Activated T-helper 17 cell treated with anti-CD3 and anti-CD28 coated beads, Interleukin-2, amount 50 U/mL, for 72 hours (primary cell): ENCODE measurements at regions not wholly inside any gene's neighbourhood (a gene's known extent, or its start where the extent isn't known, plus 50 kb on each side); places are given as distances from the start of the nearest gene placed in this dataset.
A peak's percentile ranks its signal among the peaks of the same experiment; 100 is the strongest.
"Not testable (repeated sequence)": the region's sequence is repeated elsewhere in the genome, so short reads cannot be mapped to it uniquely, and the experiment has no call there.

ENCODE experiments used
- ATAC-seq: fragments of 150-1000 bp; cut with Tn5 transposase; replicated peaks from 2 replicates; pipeline ENCODE4 v1.10.0; 2021; ENCODE audit warnings: mild to moderate bottlenecking, moderate library complexity
- H3K27ac Mint-ChIP-seq: one replicate; pipeline ENCODE4 v1.8.0; 2022; ENCODE audit warnings: mixed read lengths
- H3K27me3 Mint-ChIP-seq: one replicate; pipeline ENCODE4 v1.8.0; 2022; ENCODE audit warnings: mixed read lengths
- H3K36me3 Mint-ChIP-seq: one replicate; pipeline ENCODE4 v1.8.0; 2022; ENCODE audit warnings: low read depth, mild to moderate bottlenecking, mixed read lengths
- H3K4me1 Mint-ChIP-seq: one replicate; pipeline ENCODE4 v1.8.0; 2022; ENCODE audit warnings: mixed read lengths
- H3K4me3 Mint-ChIP-seq: one replicate; pipeline ENCODE4 v1.8.0; 2022; ENCODE audit warnings: mild to moderate bottlenecking, mixed read lengths
- H3K9me3 Mint-ChIP-seq: one replicate; pipeline ENCODE4 v1.8.0; 2022; ENCODE audit warnings: mixed read lengths

- Mint-ChIP-seq H3K27me3 (peaks cover 23% of the 10 kb centered on the region), H3K4me1 (no peaks in the 10 kb centered on the region), H3K9me3 (no peaks in the 10 kb centered on the region), H3K27ac (no peak overlapping the region), H3K4me3 (no peak overlapping the region), H3K36me3 (no peaks in the 10 kb centered on the region)
- no peak for ATAC-seq
These were observed 61.5 kb downstream of the PRSS23 start for GRCh38 chr11:86861810-86862209.

DNA sequence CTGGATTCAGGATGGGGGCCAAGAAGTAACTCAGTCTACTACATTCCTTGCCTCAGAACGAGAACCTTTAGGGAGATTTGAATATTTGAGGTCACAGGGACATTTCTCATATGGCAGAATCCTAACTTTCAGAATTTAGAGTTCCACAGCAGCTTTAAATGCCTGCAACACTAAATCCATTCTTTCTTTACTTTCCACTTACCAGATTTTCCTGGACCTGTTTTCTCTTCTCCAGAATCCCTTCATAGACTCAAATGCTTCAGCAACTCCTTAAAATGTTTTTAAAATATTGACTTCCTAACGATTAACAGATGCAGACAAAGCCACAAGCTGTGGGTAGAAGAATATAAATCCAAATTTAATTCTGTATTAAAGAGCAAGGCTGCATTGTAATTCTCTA is 63.1 kb downstream of the PRSS23 start:
- Mint-ChIP-seq H3K9me3 (no peaks in the 10 kb centered on the region), H3K27me3 (peaks cover 19% of the 10 kb centered on the region), H3K4me3 (no peak overlapping the region), H3K36me3 (no peaks in the 10 kb centered on the region), H3K27ac (no peak overlapping the region), H3K4me1 (no peaks in the 10 kb centered on the region)
- ATAC-seq: no peak

DNA sequence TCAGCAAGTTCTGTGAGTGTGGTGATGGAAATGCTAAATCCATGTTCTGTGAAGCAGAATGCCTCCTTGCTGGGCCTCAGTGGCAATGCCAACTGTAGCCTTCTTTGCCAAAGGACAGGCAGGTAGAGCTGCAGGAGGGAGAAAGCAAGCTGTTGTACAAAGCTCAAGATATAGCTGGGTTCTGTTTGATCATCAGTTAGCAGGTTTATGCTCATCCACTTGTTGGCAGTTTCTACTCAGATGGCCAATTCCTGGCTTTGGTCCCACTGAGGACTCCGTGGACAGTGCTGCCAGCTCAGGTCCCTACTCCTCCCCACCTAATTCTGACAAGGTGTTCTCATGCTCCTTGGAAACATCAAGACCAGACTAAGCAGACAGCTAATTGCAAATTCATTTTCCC is 65.1 kb downstream of the PRSS23 start:
- Mint-ChIP-seq H3K9me3 (no peaks in the 10 kb centered on the region), H3K27ac (no peak overlapping the region), H3K4me1 (no peaks in the 10 kb centered on the region), H3K36me3 (no peaks in the 10 kb centered on the region), H3K27me3 (peaks cover 3% of the 10 kb centered on the region), H3K4me3 (no peak overlapping the region)
- no peak for ATAC-seq

GRCh38 chr11:86869531-86869930 is 69.2 kb downstream of the PRSS23 start:
- no peaks in the 10 kb centered on the region for H3K4me1 Mint-ChIP-seq
- H3K9me3 Mint-ChIP-seq: no peaks in the 10 kb centered on the region
- H3K36me3 Mint-ChIP-seq: no peaks in the 10 kb centered on the region
- H3K27ac Mint-ChIP-seq: no peak overlapping the region
- H3K27me3 Mint-ChIP-seq: no peaks in the 10 kb centered on the region
- H3K4me3 Mint-ChIP-seq: no peak overlapping the region
- no peak for ATAC-seq

DNA sequence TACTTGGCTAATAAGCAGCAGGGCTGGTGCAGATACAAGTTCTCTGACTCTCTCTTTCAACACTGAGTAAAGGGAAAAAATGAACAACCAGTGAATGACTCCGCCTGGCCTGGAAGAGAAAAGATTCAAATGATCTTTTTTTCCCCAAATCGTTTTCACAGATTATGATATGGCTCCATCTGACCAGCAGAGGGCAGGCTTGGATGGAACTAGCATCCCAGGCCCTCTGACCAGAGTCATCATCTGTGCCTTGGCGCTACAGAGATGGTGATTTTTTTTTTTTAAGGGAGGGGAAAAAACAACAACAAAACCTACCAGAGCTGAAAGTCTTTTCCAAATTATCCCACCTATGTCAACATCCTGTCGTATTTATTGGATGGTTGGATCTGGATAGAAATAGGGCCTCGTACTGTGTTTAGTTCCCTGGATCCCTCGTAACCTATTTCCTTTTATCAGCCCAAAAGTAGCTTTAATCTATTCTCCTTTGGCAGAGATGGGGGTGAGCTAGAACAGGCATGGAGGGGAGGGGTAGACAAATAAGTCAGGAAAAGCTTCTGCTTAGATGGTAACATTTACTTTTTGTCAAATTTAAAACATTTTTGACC is 69.7 kb downstream of the PRSS23 start:
- no peaks in the 10 kb centered on the region for H3K9me3 Mint-ChIP-seq
- no peaks in the 10 kb centered on the region for H3K36me3 Mint-ChIP-seq
- ATAC-seq: peak; percentile 64
- H3K27me3 Mint-ChIP-seq: no peaks in the 10 kb centered on the region
- no peak overlapping the region for H3K27ac Mint-ChIP-seq
- H3K4me3 Mint-ChIP-seq: no peak overlapping the region
- H3K4me1 Mint-ChIP-seq: no peaks in the 10 kb centered on the region

GRCh38 chr11:86873573-86874083 is 73.3 kb downstream of the PRSS23 start:
- Mint-ChIP-seq H3K36me3 (no peaks in the 10 kb centered on the region), H3K4me1 (no peaks in the 10 kb centered on the region), H3K27me3 (no peaks in the 10 kb centered on the region), H3K27ac (no peak overlapping the region), H3K9me3 (no peaks in the 10 kb centered on the region), H3K4me3 (no peak overlapping the region)
- no peak for ATAC-seq

DNA sequence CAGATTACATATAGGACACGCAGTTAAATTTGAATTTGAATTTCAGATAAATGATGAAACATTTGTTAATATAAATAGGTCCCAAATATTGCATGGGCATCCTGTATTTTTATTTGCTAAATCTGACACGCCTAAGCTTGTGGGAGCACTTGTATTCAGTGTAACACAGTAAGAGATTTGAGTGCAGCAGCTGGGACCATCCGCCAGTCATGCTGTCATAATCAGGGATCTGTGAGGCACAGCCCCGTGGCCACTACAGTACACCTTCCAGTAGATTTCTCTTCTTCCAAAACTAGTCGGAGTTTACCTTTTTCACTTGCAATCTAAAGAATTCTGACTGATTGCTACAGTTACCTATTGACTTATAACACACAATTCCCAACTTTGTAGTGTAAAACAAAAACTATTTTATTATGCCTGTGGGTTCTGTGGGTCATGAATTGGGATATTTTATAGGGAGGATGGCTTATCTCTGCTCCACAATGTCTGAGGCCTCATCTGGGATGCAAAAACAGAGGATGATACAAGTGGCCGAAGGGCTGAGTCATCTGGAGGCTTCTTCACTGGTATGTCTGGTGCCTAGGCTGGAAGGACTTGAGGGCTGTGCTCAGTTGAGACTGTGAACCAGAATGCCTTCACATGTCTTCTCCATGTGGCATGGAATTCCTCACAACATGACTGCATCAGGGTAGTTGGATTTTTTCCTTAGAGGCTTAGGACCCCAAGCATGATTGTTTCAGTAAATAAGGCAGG is 74.1 kb downstream of the PRSS23 start:
- Mint-ChIP-seq H3K9me3 (no peaks in the 10 kb centered on the region), H3K36me3 (no peaks in the 10 kb centered on the region), H3K27me3 (no peaks in the 10 kb centered on the region), H3K4me1 (no peaks in the 10 kb centered on the region), H3K4me3 (no peak overlapping the region), H3K27ac (no peak overlapping the region)
- no peak for ATAC-seq

- H3K27ac Mint-ChIP-seq: no peak overlapping the region
- no peaks in the 10 kb centered on the region for H3K27me3 Mint-ChIP-seq
- no peaks in the 10 kb centered on the region for H3K36me3 Mint-ChIP-seq
- ATAC-seq: no peak
- H3K9me3 Mint-ChIP-seq: no peaks in the 10 kb centered on the region
- H3K4me1 Mint-ChIP-seq: no peaks in the 10 kb centered on the region
- no peak overlapping the region for H3K4me3 Mint-ChIP-seq
These were observed 76.4 kb downstream of the PRSS23 start for GRCh38 chr11:86876716-86877234.

GRCh38 chr11:86877503-86877902 is 77.2 kb downstream of the PRSS23 start:
- no peaks in the 10 kb centered on the region for H3K4me1 Mint-ChIP-seq
- H3K27ac Mint-ChIP-seq: no peak overlapping the region
- ATAC-seq: no peak
- no peak overlapping the region for H3K4me3 Mint-ChIP-seq
- H3K27me3 Mint-ChIP-seq: no peaks in the 10 kb centered on the region
- no peaks in the 10 kb centered on the region for H3K36me3 Mint-ChIP-seq
- no peaks in the 10 kb centered on the region for H3K9me3 Mint-ChIP-seq

GRCh38 chr11:86879241-86879640 is 76.0 kb downstream of the FZD4 start:
- not testable (repeated sequence) for H3K27ac Mint-ChIP-seq, H3K9me3 Mint-ChIP-seq, H3K4me3 Mint-ChIP-seq, H3K27me3 Mint-ChIP-seq, H3K36me3 Mint-ChIP-seq, ATAC-seq, H3K4me1 Mint-ChIP-seq

- Mint-ChIP-seq H3K4me1 (no peaks in the 10 kb centered on the region), H3K27me3 (peaks cover 17% of the 10 kb centered on the region), H3K36me3 (no peaks in the 10 kb centered on the region), H3K4me3 (no peak overlapping the region), H3K27ac (no peak overlapping the region), H3K9me3 (no peaks in the 10 kb centered on the region)
- ATAC-seq: no peak
These were observed 69.9 kb downstream of the FZD4 start for GRCh38 chr11:86885311-86885710.

DNA sequence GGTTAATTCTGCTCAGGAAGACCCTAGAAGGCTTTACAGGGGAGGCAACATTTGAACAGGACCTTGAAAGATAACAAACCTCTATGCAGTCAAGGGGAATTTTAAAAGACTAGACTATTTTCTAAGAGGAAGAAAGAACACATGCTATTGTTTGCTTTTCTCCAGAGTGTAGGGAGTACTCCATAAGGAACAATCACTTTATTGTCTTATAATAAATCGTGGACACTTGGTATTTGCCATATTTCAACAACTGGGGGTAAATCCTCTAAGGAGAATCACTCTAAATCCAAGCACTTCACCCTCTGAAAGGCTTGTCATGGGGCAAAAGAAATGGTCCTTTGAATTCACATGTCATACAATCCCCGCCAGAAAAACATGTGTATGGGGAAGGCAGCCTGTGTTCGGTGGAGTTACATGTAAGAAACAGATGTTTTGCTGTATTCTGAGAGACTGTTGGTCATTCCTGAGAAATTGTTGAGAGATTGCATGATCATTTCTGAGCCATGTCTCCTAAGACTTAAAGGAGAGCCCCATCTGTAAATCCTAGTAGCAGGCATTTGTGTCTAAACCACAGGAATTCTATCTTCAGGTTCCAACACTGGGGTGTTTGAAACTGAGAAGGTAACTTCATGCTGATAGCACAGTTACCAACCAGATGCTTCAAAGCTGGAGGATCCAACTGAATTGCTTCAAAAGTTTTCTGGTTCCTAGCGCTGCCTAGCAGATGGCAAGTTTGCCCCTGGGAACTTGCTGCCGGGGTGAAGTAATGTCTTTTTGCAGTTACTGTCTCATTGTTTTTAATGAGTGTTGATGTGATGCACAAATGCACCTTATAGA is 66.8 kb downstream of the FZD4 start:
- no peaks in the 10 kb centered on the region for H3K4me1 Mint-ChIP-seq
- no peaks in the 10 kb centered on the region for H3K36me3 Mint-ChIP-seq
- H3K27ac Mint-ChIP-seq: no peak overlapping the region
- no peak overlapping the region for H3K4me3 Mint-ChIP-seq
- no peaks in the 10 kb centered on the region for H3K9me3 Mint-ChIP-seq
- ATAC-seq: no peak
- peaks cover 26% of the 10 kb centered on the region for H3K27me3 Mint-ChIP-seq

DNA sequence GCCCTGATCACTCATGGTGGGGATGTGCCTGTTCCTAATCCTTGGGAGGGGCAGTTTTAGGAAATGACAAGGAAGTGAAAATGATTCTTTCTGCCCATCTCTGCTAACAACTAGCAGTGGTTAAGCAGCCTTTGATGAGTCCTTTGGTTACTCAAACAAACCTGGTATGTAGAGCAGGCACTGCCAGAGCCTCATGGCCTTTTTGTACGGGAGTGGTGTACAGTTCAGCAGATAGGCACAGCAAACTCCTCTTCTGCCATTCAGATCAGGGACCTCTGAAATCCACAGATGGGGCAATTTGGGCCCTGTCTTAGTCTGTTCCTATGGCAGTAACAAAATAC is 66.2 kb downstream of the FZD4 start:
- Mint-ChIP-seq H3K27me3 (peaks cover 23% of the 10 kb centered on the region), H3K4me1 (no peaks in the 10 kb centered on the region), H3K36me3 (no peaks in the 10 kb centered on the region), H3K4me3 (no peak overlapping the region), H3K9me3 (no peaks in the 10 kb centered on the region), H3K27ac (no peak overlapping the region)
- no peak for ATAC-seq

DNA sequence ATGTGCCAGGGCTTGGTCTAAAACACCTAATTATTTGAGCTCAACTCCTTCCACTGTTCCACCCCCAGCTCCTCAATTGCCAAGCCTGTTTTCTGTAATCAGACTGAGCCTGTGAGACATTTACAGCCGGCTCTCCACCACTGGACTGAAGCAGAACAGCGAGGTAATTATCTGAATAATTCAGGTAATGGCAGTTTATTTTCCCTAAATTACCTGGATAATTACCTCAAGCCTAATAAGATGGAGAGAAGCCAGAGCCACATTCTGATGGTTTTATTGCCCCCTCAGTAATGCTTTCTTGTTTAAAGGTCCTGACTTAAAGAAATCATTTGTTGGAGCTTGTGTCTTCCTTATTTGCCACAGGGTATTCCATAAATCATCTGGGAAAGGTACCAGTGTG is 64.2 kb downstream of the FZD4 start:
- no peaks in the 10 kb centered on the region for H3K9me3 Mint-ChIP-seq
- H3K36me3 Mint-ChIP-seq: no peaks in the 10 kb centered on the region

GRCh38 chr11:86893235-86893634 is 62.0 kb downstream of the FZD4 start:
- ATAC-seq: no peak
- no peaks in the 10 kb centered on the region for H3K9me3 Mint-ChIP-seq
- H3K4me3 Mint-ChIP-seq: no peak overlapping the region
- peaks cover 17% of the 10 kb centered on the region for H3K27me3 Mint-ChIP-seq
- no peaks in the 10 kb centered on the region for H3K36me3 Mint-ChIP-seq
- no peak overlapping the region for H3K27ac Mint-ChIP-seq
- H3K4me1 Mint-ChIP-seq: no peaks in the 10 kb centered on the region

More for the DNA sequence above, 64.2 kb downstream of the FZD4 start:
- Mint-ChIP-seq H3K27me3 (peaks cover 18% of the 10 kb centered on the region), H3K4me1 (no peaks in the 10 kb centered on the region), H3K27ac (no peak overlapping the region), H3K4me3 (no peak overlapping the region)
- no peak for ATAC-seq
